ENCODE measurements at regions not wholly inside any gene's neighbourhood (a gene's known extent, or its start where the extent isn't known, plus 50 kb on each side); places are given as distances from the start of the nearest gene placed in this dataset.
A peak's percentile ranks its signal among the peaks of the same experiment; 100 is the strongest.

DNA sequence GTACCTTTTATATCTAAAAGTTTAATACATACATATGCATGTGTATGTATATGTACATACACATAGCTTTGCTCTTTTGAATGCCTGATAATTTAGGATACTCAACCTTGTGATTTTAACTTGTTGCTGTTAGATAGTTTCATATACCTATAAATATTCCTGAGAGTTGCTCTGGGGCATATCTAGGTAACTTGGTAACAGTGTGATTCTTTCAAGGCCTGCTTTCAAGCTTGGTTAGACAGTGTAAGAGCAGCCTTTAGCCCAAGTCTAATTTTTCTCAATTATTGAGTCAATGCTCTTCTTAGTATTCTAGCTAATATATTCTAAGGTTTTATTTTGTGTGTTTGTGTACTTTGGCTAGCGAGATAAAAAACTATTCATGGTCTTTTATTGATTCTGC is 762.1 kb upstream of the MIR17HG start (continued):
- TF ChIP-seq, protein P1, sequence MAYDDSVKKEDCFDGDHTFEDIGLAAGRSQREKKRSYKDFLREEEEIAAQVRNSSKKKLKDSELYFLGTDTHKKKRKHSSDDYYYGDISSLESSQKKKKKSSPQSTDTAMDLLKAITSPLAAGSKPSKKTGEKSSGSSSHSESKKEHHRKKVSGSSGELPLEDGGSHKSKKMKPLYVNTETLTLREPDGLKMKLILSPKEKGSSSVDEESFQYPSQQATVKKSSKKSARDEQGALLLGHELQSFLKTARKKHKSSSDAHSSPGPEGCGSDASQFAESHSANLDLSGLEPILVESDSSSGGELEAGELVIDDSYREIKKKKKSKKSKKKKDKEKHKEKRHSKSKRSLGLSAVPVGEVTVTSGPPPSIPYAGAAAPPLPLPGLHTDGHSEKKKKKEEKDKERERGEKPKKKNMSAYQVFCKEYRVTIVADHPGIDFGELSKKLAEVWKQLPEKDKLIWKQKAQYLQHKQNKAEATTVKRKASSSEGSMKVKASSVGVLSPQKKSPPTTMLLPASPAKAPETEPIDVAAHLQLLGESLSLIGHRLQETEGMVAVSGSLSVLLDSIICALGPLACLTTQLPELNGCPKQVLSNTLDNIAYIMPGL (CRISPR knock-in tag; IDR thresholded peaks at IDR 0.05): no peak
- TF ChIP-seq, protein P2, sequence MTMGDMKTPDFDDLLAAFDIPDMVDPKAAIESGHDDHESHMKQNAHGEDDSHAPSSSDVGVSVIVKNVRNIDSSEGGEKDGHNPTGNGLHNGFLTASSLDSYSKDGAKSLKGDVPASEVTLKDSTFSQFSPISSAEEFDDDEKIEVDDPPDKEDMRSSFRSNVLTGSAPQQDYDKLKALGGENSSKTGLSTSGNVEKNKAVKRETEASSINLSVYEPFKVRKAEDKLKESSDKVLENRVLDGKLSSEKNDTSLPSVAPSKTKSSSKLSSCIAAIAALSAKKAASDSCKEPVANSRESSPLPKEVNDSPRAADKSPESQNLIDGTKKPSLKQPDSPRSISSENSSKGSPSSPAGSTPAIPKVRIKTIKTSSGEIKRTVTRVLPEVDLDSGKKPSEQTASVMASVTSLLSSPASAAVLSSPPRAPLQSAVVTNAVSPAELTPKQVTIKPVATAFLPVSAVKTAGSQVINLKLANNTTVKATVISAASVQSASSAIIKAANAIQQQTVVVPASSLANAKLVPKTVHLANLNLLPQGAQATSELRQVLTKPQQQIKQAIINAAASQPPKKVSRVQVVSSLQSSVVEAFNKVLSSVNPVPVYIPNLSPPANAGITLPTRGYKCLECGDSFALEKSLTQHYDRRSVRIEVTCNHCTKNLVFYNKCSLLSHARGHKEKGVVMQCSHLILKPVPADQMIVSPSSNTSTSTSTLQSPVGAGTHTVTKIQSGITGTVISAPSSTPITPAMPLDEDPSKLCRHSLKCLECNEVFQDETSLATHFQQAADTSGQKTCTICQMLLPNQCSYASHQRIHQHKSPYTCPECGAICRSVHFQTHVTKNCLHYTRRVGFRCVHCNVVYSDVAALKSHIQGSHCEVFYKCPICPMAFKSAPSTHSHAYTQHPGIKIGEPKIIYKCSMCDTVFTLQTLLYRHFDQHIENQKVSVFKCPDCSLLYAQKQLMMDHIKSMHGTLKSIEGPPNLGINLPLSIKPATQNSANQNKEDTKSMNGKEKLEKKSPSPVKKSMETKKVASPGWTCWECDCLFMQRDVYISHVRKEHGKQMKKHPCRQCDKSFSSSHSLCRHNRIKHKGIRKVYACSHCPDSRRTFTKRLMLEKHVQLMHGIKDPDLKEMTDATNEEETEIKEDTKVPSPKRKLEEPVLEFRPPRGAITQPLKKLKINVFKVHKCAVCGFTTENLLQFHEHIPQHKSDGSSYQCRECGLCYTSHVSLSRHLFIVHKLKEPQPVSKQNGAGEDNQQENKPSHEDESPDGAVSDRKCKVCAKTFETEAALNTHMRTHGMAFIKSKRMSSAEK (CRISPR knock-in tag; IDR thresholded peaks at IDR 0.05; ENCODE audit: borderline replicate concordance): no peak
- TF ChIP-seq KAT7 (CRISPR knock-in tag; IDR thresholded peaks at IDR 0.05; ENCODE audit: borderline replicate concordance): no peak
- TF ChIP-seq GTF2I (CRISPR knock-in tag; conservative IDR thresholded peaks at IDR 0.05): no peak

DNA sequence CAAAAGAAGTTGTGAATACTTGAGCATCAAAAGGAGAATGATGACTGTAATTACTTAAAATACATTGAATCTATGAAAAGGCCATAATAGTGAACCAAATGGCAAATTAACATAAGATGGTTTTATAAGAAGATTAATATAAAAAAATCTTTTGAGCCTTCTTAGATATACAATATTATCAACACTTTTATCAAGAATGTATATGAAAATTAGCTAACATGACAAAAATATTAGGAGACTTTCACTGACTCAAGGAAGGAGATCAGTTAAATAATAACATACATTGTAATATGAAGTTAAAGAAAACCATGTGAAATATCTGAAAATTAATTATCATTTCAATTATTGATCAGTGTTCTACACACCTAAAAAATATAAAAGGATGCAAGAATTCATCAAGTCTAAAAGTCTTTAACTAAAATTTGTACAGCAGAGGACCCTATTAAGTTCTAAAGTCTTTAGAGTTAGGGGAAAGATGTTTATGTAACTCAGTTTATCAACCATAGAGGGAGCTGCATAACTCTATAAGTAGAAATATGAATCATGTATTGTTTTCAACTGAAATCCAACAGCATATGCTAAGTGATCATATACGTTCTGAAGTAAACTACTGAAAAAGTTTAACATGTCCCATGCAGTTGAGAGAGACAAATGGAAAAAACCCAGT is 756.1 kb upstream of the MIR17HG start:
- ChIA-PET POLR2A (no interaction called here), CTCF (no interaction called here)
- DNase-seq (ENCODE audit: low spot score): no peak
- H3K36me3 Mint-ChIP-seq: peaks cover 15% of the 10 kb centered on the region
- no peak for TF ChIP-seq IRF2 (CRISPR knock-in tag; IDR thresholded peaks at IDR 0.05; ENCODE audit: borderline replicate concordance, low read depth)
- TF ChIP-seq ZBTB21 (CRISPR knock-in tag; IDR thresholded peaks at IDR 0.05; ENCODE audit: borderline replicate concordance): no peak
- TF ChIP-seq, protein P3, sequence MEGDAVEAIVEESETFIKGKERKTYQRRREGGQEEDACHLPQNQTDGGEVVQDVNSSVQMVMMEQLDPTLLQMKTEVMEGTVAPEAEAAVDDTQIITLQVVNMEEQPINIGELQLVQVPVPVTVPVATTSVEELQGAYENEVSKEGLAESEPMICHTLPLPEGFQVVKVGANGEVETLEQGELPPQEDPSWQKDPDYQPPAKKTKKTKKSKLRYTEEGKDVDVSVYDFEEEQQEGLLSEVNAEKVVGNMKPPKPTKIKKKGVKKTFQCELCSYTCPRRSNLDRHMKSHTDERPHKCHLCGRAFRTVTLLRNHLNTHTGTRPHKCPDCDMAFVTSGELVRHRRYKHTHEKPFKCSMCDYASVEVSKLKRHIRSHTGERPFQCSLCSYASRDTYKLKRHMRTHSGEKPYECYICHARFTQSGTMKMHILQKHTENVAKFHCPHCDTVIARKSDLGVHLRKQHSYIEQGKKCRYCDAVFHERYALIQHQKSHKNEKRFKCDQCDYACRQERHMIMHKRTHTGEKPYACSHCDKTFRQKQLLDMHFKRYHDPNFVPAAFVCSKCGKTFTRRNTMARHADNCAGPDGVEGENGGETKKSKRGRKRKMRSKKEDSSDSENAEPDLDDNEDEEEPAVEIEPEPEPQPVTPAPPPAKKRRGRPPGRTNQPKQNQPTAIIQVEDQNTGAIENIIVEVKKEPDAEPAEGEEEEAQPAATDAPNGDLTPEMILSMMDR (IDR thresholded peaks at IDR 0.05): no peak
- no peak for TF ChIP-seq CREB1 (CRISPR knock-in tag; IDR thresholded peaks at IDR 0.05)
- TF ChIP-seq, protein P2 (CRISPR knock-in tag; IDR thresholded peaks at IDR 0.05; ENCODE audit: borderline replicate concordance): no peak
- no peak for TF ChIP-seq ELF4 (CRISPR knock-in tag; IDR thresholded peaks at IDR 0.05; ENCODE audit: low read depth)
- TF ChIP-seq, protein P4, sequence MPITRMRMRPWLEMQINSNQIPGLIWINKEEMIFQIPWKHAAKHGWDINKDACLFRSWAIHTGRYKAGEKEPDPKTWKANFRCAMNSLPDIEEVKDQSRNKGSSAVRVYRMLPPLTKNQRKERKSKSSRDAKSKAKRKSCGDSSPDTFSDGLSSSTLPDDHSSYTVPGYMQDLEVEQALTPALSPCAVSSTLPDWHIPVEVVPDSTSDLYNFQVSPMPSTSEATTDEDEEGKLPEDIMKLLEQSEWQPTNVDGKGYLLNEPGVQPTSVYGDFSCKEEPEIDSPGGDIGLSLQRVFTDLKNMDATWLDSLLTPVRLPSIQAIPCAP (CRISPR knock-in tag; IDR thresholded peaks at IDR 0.05): no peak
- TF ChIP-seq, protein P5, sequence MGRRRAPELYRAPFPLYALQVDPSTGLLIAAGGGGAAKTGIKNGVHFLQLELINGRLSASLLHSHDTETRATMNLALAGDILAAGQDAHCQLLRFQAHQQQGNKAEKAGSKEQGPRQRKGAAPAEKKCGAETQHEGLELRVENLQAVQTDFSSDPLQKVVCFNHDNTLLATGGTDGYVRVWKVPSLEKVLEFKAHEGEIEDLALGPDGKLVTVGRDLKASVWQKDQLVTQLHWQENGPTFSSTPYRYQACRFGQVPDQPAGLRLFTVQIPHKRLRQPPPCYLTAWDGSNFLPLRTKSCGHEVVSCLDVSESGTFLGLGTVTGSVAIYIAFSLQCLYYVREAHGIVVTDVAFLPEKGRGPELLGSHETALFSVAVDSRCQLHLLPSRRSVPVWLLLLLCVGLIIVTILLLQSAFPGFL (CRISPR knock-in tag; IDR thresholded peaks at IDR 0.05; ENCODE audit: borderline replicate concordance): no peak
- TF ChIP-seq SMAD3 (CRISPR knock-in tag; IDR thresholded peaks at IDR 0.05; ENCODE audit: borderline replicate concordance): no peak
- TF ChIP-seq, protein P6, sequence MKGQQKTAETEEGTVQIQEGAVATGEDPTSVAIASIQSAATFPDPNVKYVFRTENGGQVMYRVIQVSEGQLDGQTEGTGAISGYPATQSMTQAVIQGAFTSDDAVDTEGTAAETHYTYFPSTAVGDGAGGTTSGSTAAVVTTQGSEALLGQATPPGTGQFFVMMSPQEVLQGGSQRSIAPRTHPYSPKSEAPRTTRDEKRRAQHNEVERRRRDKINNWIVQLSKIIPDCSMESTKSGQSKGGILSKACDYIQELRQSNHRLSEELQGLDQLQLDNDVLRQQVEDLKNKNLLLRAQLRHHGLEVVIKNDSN (CRISPR knock-in tag; IDR thresholded peaks at IDR 0.05): no peak
- no peak for TF ChIP-seq SMAD4 (CRISPR knock-in tag; IDR thresholded peaks at IDR 0.05)
- TF ChIP-seq, protein P7, sequence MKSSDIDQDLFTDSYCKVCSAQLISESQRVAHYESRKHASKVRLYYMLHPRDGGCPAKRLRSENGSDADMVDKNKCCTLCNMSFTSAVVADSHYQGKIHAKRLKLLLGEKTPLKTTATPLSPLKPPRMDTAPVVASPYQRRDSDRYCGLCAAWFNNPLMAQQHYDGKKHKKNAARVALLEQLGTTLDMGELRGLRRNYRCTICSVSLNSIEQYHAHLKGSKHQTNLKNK (CRISPR knock-in tag; IDR thresholded peaks at IDR 0.05): no peak
- no peak for TF ChIP-seq PRRX2 (CRISPR knock-in tag; IDR thresholded peaks at IDR 0.05)
- no peak for TF ChIP-seq ZNF416 (CRISPR knock-in tag; IDR thresholded peaks at IDR 0.05)
- no peak for TF ChIP-seq NFATC4 (CRISPR knock-in tag; IDR thresholded peaks at IDR 0.05)
- H3K27ac Mint-ChIP-seq: peak overlapping the region; percentile 76
- no peak for ATAC-seq
- H3K27me3 Mint-ChIP-seq (ENCODE audit: low read depth): no peaks in the 10 kb centered on the region
- H3K4me1 Mint-ChIP-seq: peaks cover 8% of the 10 kb centered on the region
- H3K4me3 Mint-ChIP-seq: no peak overlapping the region
- H3K9me3 Mint-ChIP-seq: peaks cover 14% of the 10 kb centered on the region
